H9 (cell line): ENCODE measurements at regions not wholly inside any gene's neighbourhood (a gene's known extent, or its start where the extent isn't known, plus 50 kb on each side); places are given as distances from the start of the nearest gene placed in this dataset.

Source experiments
- DNase-seq: peaks from one replicate; pipeline ENCODE4 v3.0.0-alpha.2; 2017
- H2AFZ ChIP-seq: one replicate; pipeline ENCODE4 v1.6.1; 2013; ENCODE audit warnings: mild to moderate bottlenecking, low read length, control low read depth, moderate library complexity
- H2AK5ac ChIP-seq: 2 replicates; pipeline ENCODE4 v1.6.1; 2013; ENCODE audit warnings: low read length, control low read depth, mixed read lengths; ENCODE audit not compliant: insufficient read length
- H2BK120ac ChIP-seq: one replicate; pipeline ENCODE4 v1.6.1; 2013; ENCODE audit warnings: low read depth, mild to moderate bottlenecking, low read length, control low read depth, inconsistent platforms; ENCODE audit not compliant: poor library complexity, severe bottlenecking
- H2BK12ac ChIP-seq: 2 replicates; pipeline ENCODE4 v1.6.1; 2013; ENCODE audit warnings: low read length, control low read depth, mixed read lengths, low read depth; ENCODE audit not compliant: insufficient read length
- H2BK15ac ChIP-seq: 2 replicates; pipeline ENCODE4 v1.6.1; 2013; ENCODE audit warnings: low read depth, low read length, control low read depth
- H2BK20ac ChIP-seq: one replicate; pipeline ENCODE4 v1.6.1; 2013; ENCODE audit warnings: low read depth, mild to moderate bottlenecking, low read length, control low read depth, inconsistent platforms; ENCODE audit not compliant: poor library complexity, severe bottlenecking
- H2BK5ac ChIP-seq: 2 replicates; pipeline ENCODE4 v1.6.1; 2013; ENCODE audit warnings: low read length, control low read depth, mixed read lengths; ENCODE audit not compliant: insufficient read length
- H3K14ac ChIP-seq: 2 replicates; pipeline ENCODE4 v1.6.1; 2013; ENCODE audit warnings: low read length, control low read depth; ENCODE audit not compliant: insufficient read depth
- H3K18ac ChIP-seq: 2 replicates; pipeline ENCODE4 v1.6.1; 2013; ENCODE audit warnings: low read depth, mild to moderate bottlenecking, mixed read lengths, low read length, control low read depth; ENCODE audit not compliant: insufficient read length
- H3K23ac ChIP-seq: 2 replicates; pipeline ENCODE4 v1.6.1; 2013; ENCODE audit warnings: low read length, control low read depth, mixed read lengths, low read depth; ENCODE audit not compliant: insufficient read length
- H3K23me2 ChIP-seq: 2 replicates; pipeline ENCODE4 v1.6.1; 2013; ENCODE audit warnings: low read depth, mild to moderate bottlenecking, mixed read lengths, low read length, control low read depth; ENCODE audit not compliant: insufficient read length, poor library complexity, severe bottlenecking
- H3K27ac ChIP-seq: 2 replicates; pipeline ENCODE4 v1.5.1; 2013; ENCODE audit warnings: low read length, control low read depth, mixed read lengths, low read depth; ENCODE audit not compliant: insufficient read length
- H3K27me3 ChIP-seq: 2 replicates; pipeline ENCODE4 v1.6.1; 2013; ENCODE audit warnings: low read length, control low read depth, inconsistent platforms; ENCODE audit not compliant: insufficient read depth
- H3K4ac ChIP-seq: 2 replicates; pipeline ENCODE4 v1.6.1; 2013; ENCODE audit warnings: low read depth, mild to moderate bottlenecking, control low read depth, inconsistent platforms, low read length, moderate library complexity
- H3K4me1 ChIP-seq: 2 replicates; pipeline ENCODE4 v1.6.1; 2013; ENCODE audit warnings: low read length, control low read depth, inconsistent platforms; ENCODE audit not compliant: insufficient read depth
- H3K4me2 ChIP-seq: 2 replicates; pipeline ENCODE4 v1.6.1; 2013; ENCODE audit warnings: low read length, control low read depth, mixed read lengths; ENCODE audit not compliant: insufficient read length, insufficient read depth
- H3K56ac ChIP-seq: 2 replicates; pipeline ENCODE4 v1.6.1; 2013; ENCODE audit warnings: low read depth, mild to moderate bottlenecking, mixed read lengths, low read length, control low read depth; ENCODE audit not compliant: insufficient read length
- H3K79me1 ChIP-seq: 2 replicates; pipeline ENCODE4 v1.6.1; 2013; ENCODE audit warnings: low read depth, mild to moderate bottlenecking, moderate library complexity, low read length, control low read depth, inconsistent platforms; ENCODE audit not compliant: insufficient read depth, poor library complexity, severe bottlenecking
- H3K79me2 ChIP-seq: 2 replicates; pipeline ENCODE4 v1.6.1; 2013; ENCODE audit warnings: low read length, control low read depth, inconsistent platforms; ENCODE audit not compliant: insufficient read depth
- H3K9ac ChIP-seq: 2 replicates; pipeline ENCODE4 v1.6.1; 2013; ENCODE audit warnings: low read length, control low read depth, mixed read lengths; ENCODE audit not compliant: insufficient read length; ENCODE audit errors: extremely low read depth
- H3K9me3 ChIP-seq: one replicate; pipeline ENCODE4 v1.6.1; 2013; ENCODE audit warnings: low read depth, low read length, inconsistent platforms; ENCODE audit not compliant: control insufficient read depth
- H3T11ph ChIP-seq: one replicate; pipeline ENCODE4 v1.6.1; 2013; ENCODE audit warnings: mild to moderate bottlenecking, low read length, control low read depth, inconsistent platforms
- H4K20me1 ChIP-seq: one replicate; pipeline ENCODE4 v1.6.1; 2013; ENCODE audit not compliant: control insufficient read depth, insufficient read length, insufficient read depth
- H4K5ac ChIP-seq: 2 replicates; pipeline ENCODE4 v1.6.1; 2013; ENCODE audit warnings: low read depth, mild to moderate bottlenecking, mixed read lengths, low read length, control low read depth; ENCODE audit not compliant: insufficient read length
- H4K8ac ChIP-seq: replicated peaks from 2 replicates; pipeline ENCODE4 v1.6.1; 2013; ENCODE audit warnings: low read length, control low read depth, mixed read lengths, low read depth; ENCODE audit not compliant: insufficient read length
- H4K91ac ChIP-seq: 2 replicates; pipeline ENCODE4 v1.6.1; 2013; ENCODE audit warnings: low read depth, mild to moderate bottlenecking, moderate library complexity, mixed read lengths, low read length, control low read depth; ENCODE audit not compliant: insufficient read length
- H3K27ac Mint-ChIP-seq, 3 experiments: 2 replicates in 2 of 3; 3 replicates in 1 of 3; pipeline ENCODE4 v1.8.0; 2020 to 2021; ENCODE audit warnings: mixed read lengths in 3 of 3, mild to moderate bottlenecking in 1 of 3, moderate library complexity in 1 of 3
- H3K27me3 Mint-ChIP-seq: 2 replicates; pipeline ENCODE4 v1.8.0; 2021; ENCODE audit warnings: low read depth, mild to moderate bottlenecking, moderate library complexity, mixed read lengths
- H3K36me3 Mint-ChIP-seq, 3 experiments: 2 replicates in 2 of 3; 3 replicates in 1 of 3; pipeline ENCODE4 v1.8.0; 2020 to 2021; ENCODE audit warnings: low read depth in 3 of 3, mixed read lengths in 3 of 3; ENCODE audit not compliant: insufficient read depth in 1 of 3
- H3K4me1 Mint-ChIP-seq, 2 experiments: 2 replicates each; pipeline ENCODE4 v1.8.0; 2020; ENCODE audit warnings: mixed read lengths in 2 of 2
- H3K4me3 Mint-ChIP-seq, 2 experiments: 2 replicates in 1 of 2; 3 replicates in 1 of 2; pipeline ENCODE4 v1.8.0; 2020 to 2021; ENCODE audit warnings: mild to moderate bottlenecking in 2 of 2, mixed read lengths in 2 of 2, moderate library complexity in 1 of 2
- H3K9me3 Mint-ChIP-seq, 2 experiments: 2 replicates in 1 of 2; 3 replicates in 1 of 2; pipeline ENCODE4 v1.8.0; 2020; ENCODE audit warnings: mild to moderate bottlenecking in 2 of 2, mixed read lengths in 2 of 2, moderate library complexity in 1 of 2
- WGBS: extraction: QIAGEN DNeasy Blood & Tissue Kit; methylation state at CpG from one replicate; pipeline ENCODE4 v1.1.7; 2013; ENCODE audit warnings: missing lambda C conversion rate, low lambda C conversion rate, mixed read lengths; ENCODE audit not compliant: insufficient read length; ENCODE audit errors: extremely low coverage; 5-methylcytosine and 5-hydroxymethylcytosine counted together
- TF ChIP-seq, protein P1 (sequence below): fragments of 200-600 bp; sonication (generic); conservative IDR thresholded peaks from 3 replicates; pipeline ENCODE4 v1.8.0; 2021; ENCODE audit warnings: antibody characterized with exemption, mild to moderate bottlenecking

DNA sequence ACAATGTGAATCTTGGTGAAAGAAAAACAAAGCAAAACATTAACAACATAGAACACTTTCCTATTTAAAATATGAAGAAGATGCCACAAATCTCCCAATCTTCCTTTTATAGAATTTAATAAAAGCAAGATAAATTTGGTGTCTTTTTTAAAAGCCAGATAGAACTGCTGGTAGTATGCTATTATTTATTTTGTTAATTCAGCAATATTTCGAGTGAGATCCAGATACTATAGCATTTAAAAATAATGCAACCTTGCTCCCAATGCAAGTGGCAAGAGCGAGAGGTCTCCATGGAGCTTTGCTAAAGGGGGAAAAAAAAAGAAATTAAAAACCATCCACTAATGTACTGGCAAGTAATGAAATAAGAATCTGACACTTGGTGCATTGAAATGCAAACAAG, 121.8 kb downstream of the IL20RB start:
- no CpG with 5 or more reads among the region's 2 CpGs for WGBS
- no peak overlapping the region for H2BK12ac ChIP-seq
- no peak overlapping the region for H2BK20ac ChIP-seq
- DNase-seq: no peak
- no peak overlapping the region for H2BK120ac ChIP-seq
- H4K20me1 ChIP-seq: no peaks in the 10 kb centered on the region
- no peak overlapping the region for H3K23ac ChIP-seq
- no peak overlapping the region for H2BK15ac ChIP-seq
- no peaks in the 10 kb centered on the region for H3K27me3 ChIP-seq
- H3K9me3 ChIP-seq: no peaks in the 10 kb centered on the region
- H4K8ac ChIP-seq: no peak overlapping the region
- no peaks in the 10 kb centered on the region; the same call in 1 of the 2 replicates for H3K4me1 ChIP-seq
- peaks cover 7 to 9% of the 10 kb centered on the region in 2 experiments; a peak in 3 of 4 replicates for H3K4me1 Mint-ChIP-seq
- H2BK5ac ChIP-seq: no peak overlapping the region
- peaks cover 9% of the 10 kb centered on the region for H3K27me3 Mint-ChIP-seq
- no peak overlapping the region for H3K9ac ChIP-seq
- peaks cover 2 to 7% of the 10 kb centered on the region in 2 experiments; a peak in 1 of 5 replicates for H3K9me3 Mint-ChIP-seq
- no peak overlapping the region for H3K56ac ChIP-seq
- H3T11ph ChIP-seq: no peak overlapping the region
- TF ChIP-seq, protein P1, sequence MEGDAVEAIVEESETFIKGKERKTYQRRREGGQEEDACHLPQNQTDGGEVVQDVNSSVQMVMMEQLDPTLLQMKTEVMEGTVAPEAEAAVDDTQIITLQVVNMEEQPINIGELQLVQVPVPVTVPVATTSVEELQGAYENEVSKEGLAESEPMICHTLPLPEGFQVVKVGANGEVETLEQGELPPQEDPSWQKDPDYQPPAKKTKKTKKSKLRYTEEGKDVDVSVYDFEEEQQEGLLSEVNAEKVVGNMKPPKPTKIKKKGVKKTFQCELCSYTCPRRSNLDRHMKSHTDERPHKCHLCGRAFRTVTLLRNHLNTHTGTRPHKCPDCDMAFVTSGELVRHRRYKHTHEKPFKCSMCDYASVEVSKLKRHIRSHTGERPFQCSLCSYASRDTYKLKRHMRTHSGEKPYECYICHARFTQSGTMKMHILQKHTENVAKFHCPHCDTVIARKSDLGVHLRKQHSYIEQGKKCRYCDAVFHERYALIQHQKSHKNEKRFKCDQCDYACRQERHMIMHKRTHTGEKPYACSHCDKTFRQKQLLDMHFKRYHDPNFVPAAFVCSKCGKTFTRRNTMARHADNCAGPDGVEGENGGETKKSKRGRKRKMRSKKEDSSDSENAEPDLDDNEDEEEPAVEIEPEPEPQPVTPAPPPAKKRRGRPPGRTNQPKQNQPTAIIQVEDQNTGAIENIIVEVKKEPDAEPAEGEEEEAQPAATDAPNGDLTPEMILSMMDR: no peak
- no peak overlapping the region for H3K27ac ChIP-seq
- H3K23me2 ChIP-seq: no peaks in the 10 kb centered on the region
- H3K14ac ChIP-seq: no peak overlapping the region
- H3K4ac ChIP-seq: no peak overlapping the region
- no peaks in the 10 kb centered on the region for H3K79me1 ChIP-seq
- H2AK5ac ChIP-seq: no peak overlapping the region
- no peak overlapping the region for H3K18ac ChIP-seq
- H3K79me2 ChIP-seq: no peaks in the 10 kb centered on the region
- H3K4me2 ChIP-seq: no peak overlapping the region
- H4K5ac ChIP-seq: no peak overlapping the region
- no peak overlapping the region for H3K4me3 Mint-ChIP-seq
- no peak overlapping the region for H2AFZ ChIP-seq
- peaks cover 0 to 8% (median 0%) of the 10 kb centered on the region in 3 experiments; a peak in 2 of 7 replicates for H3K36me3 Mint-ChIP-seq
- no peak overlapping the region for H4K91ac ChIP-seq
- no peak overlapping the region for H3K27ac Mint-ChIP-seq
